HEK293T (cell line): ENCODE measurements at regions not wholly inside any gene's neighbourhood (a gene's known extent, or its start where the extent isn't known, plus 50 kb on each side); places are given as distances from the start of the nearest gene placed in this dataset.

Source experiments
- SP1 ChIP-seq: fragments of 450-650 bp; IDR thresholded peaks from 2 replicates; pipeline ENCODE4 v1.6.1; 2017
- TF ChIP-seq, protein P1 (sequence below): fragments of 450-650 bp; IDR thresholded peaks from 2 replicates; pipeline ENCODE4 v1.6.1; 2016

DNA sequence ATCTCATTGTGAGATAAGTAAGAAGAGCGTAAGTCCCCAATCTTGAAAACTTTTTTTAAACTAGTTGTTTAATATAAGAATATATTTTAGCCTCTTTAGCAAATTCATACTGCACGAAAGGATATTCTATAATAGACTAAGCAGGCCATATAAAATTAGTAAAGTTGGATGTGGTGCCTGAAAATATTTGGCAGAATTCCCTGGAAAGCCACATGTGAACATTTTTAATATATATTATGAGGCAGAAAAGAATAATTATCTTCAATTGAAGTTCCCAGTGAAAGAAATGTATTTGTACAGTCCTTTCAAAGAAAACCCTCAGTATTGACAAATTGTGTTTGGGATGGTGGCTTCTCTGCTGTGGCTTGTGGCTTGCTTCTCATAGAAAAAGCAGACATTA, 237.5 kb upstream of the JAG1 start:
- TF ChIP-seq, protein P1, sequence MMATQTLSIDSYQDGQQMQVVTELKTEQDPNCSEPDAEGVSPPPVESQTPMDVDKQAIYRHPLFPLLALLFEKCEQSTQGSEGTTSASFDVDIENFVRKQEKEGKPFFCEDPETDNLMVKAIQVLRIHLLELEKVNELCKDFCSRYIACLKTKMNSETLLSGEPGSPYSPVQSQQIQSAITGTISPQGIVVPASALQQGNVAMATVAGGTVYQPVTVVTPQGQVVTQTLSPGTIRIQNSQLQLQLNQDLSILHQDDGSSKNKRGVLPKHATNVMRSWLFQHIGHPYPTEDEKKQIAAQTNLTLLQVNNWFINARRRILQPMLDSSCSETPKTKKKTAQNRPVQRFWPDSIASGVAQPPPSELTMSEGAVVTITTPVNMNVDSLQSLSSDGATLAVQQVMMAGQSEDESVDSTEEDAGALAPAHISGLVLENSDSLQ = no peak
- TF ChIP-seq SP1 = no peak
